Mucosa of rectum (tissue), 2 donors: ENCODE measurements at regions not wholly inside any gene's neighbourhood (a gene's known extent, or its start where the extent isn't known, plus 50 kb on each side); places are given as distances from the start of the nearest gene placed in this dataset.
"Not testable (repeated sequence)": the region's sequence is repeated elsewhere in the genome, so short reads cannot be mapped to it uniquely, and the experiment has no call there.

ENCODE experiments used
- H3K27ac ChIP-seq, 2 donors: one replicate each; pipeline ENCODE4 v1.7.0; 2013; ENCODE audit warnings: inconsistent platforms in 2 of 2, low read depth in 2 of 2, low read length in 2 of 2
- H3K27me3 ChIP-seq, 2 donors: one replicate each; pipeline ENCODE4 v1.7.0; 2013; ENCODE audit warnings: low read length in 2 of 2; ENCODE audit not compliant: control insufficient read depth in 2 of 2, insufficient read depth in 2 of 2
- H3K36me3 ChIP-seq, 2 donors: one replicate each; pipeline ENCODE4 v1.7.0; 2013; ENCODE audit warnings: low read length in 2 of 2; ENCODE audit not compliant: control insufficient read depth in 2 of 2, insufficient read depth in 2 of 2
- H3K4me1 ChIP-seq, 2 donors: one replicate each; pipeline ENCODE4 v1.7.0; 2013; ENCODE audit warnings: low read length in 2 of 2, mild to moderate bottlenecking in 1 of 2; ENCODE audit not compliant: control insufficient read depth in 2 of 2, insufficient read depth in 2 of 2
- H3K4me3 ChIP-seq, 2 donors: one replicate each; pipeline ENCODE4 v1.7.0; 2013; ENCODE audit warnings: low read length in 2 of 2
- H3K9ac ChIP-seq, 2 donors: one replicate each; pipeline ENCODE4 v1.7.0; 2013; ENCODE audit warnings: low read length in 2 of 2, low read depth in 1 of 2, mild to moderate bottlenecking in 1 of 2
- H3K9me3 ChIP-seq, 2 donors: one replicate each; pipeline ENCODE4 v1.7.0; 2013; ENCODE audit warnings: low read length in 2 of 2; ENCODE audit not compliant: control insufficient read depth in 2 of 2
- donor health status: healthy.
- donor health status: Normal muscosa, but diverticular disease.

GRCh38 chr7:124187962-124188361, 155.1 kb upstream of the TMEM229A start:
- Histone ChIP-seq H3K9ac (no peak overlapping the region), H3K4me3 (no peak overlapping the region), H3K27ac (no peak overlapping the region), H3K4me1 (no peaks in the 10 kb centered on the region), H3K27me3 (no peaks in the 10 kb centered on the region), H3K36me3 (no peaks in the 10 kb centered on the region), H3K9me3 (no peaks in the 10 kb centered on the region)

DNA sequence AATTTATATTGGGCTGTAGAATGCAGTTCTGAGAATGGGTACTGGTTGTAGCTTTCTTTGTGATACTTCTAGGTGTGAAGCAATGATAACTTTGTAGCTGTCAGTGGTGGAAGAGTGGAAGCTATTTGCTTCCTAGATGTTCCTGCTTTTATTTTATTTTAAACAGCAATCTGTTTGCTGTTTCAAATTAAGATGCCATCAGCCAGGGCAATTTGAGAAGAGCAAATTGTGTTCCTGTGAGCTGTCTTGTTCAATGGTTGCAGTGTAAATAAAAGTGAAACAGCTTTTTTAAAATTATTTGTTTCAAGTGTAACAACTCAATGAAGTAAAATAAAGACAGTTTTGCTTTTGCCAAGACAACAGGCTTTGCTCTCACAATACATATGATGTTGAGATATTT, 150.8 kb upstream of the TMEM229A start:
- no peaks in the 10 kb centered on the region for H3K9me3 ChIP-seq
- H3K9ac ChIP-seq, result no peak overlapping the region
- H3K36me3 ChIP-seq, result no peaks in the 10 kb centered on the region
- H3K4me3 ChIP-seq, result no peak overlapping the region
- no peaks in the 10 kb centered on the region for H3K27me3 ChIP-seq
- H3K4me1 ChIP-seq, result no peaks in the 10 kb centered on the region
- no peak overlapping the region for H3K27ac ChIP-seq

DNA sequence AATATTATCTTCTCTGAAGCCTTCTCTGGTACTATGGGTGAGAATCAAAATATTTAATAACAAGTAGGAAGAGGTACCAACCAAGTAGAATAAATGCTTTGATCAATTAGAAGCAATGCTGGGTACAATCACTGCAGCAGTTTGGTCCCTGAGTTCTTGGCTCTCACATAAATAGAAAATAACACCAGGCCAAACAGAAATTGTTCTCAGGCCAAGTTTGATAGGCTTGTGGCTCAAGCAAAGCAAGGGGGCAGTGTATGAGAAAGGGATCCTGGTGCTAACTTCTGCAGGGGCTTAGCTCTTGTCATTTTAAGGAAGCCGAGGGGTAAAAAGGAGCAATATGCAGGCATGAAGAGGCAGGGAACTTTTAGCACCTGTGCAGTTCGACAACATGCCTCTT, 146.8 kb upstream of the TMEM229A start:
- Histone ChIP-seq H3K4me3 (no peak overlapping the region), H3K9me3 (no peaks in the 10 kb centered on the region), H3K9ac (no peak overlapping the region), H3K27me3 (no peaks in the 10 kb centered on the region), H3K4me1 (no peaks in the 10 kb centered on the region), H3K36me3 (no peaks in the 10 kb centered on the region), H3K27ac (no peak overlapping the region)

- Histone ChIP-seq H3K36me3 (no peaks in the 10 kb centered on the region), H3K4me3 (no peak overlapping the region), H3K27ac (no peak overlapping the region), H3K27me3 (no peaks in the 10 kb centered on the region), H3K4me1 (no peaks in the 10 kb centered on the region), H3K9me3 (no peaks in the 10 kb centered on the region), H3K9ac (no peak overlapping the region)
Measured at GRCh38 chr7:124177891-124178290, 145.0 kb upstream of the TMEM229A start.

DNA sequence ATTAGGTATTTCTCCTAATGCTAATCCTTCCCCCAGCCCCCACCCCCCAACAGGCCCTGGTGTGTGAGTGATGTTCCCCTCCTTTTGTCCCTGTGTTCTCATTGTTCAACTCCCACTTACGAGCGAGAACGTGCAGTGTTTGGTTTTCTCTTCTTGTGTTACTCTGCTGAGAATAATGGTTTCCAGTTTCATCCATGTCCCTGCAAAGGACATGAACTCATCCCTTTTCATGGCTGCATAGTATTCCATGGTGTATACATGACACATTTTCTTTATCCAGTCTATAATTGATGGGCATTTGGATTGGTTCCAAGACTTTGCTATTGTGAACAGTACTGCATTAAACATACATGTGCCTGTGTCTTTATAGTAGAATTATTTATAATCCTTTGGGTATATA, 138.9 kb upstream of the TMEM229A start:
- H3K9ac ChIP-seq, H3K27me3 ChIP-seq, H3K27ac ChIP-seq, H3K36me3 ChIP-seq, H3K4me3 ChIP-seq, H3K4me1 ChIP-seq, H3K9me3 ChIP-seq: not testable (repeated sequence)

DNA sequence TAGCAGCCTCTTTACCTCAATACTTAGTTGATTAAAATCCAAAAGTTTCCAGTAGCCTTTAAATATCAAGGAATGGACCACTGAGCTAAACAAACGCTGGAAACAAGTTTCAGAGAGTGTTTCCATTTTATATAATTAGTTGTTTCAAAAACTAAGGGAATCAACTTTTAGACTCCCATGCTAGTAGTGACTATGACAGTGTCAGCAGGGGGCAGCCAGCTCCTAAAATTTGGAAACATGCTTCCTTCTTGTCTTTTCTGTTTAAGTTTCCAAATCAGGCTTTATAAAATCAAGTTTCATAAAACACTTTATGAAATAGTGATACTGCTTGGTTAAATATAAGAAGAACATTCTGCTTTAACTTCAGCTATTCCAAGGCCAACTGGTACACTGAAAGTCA, 138.2 kb upstream of the TMEM229A start:
- H3K4me3 ChIP-seq, result no peak overlapping the region
- no peak overlapping the region for H3K27ac ChIP-seq
- H3K9ac ChIP-seq, result no peak overlapping the region
- no peaks in the 10 kb centered on the region for H3K4me1 ChIP-seq
- no peaks in the 10 kb centered on the region for H3K9me3 ChIP-seq
- H3K36me3 ChIP-seq, result no peaks in the 10 kb centered on the region
- no peaks in the 10 kb centered on the region for H3K27me3 ChIP-seq

GRCh38 chr7:124168616-124169015, 135.7 kb upstream of the TMEM229A start:
- H3K27me3 ChIP-seq, result no peaks in the 10 kb centered on the region
- H3K27ac ChIP-seq, result no peak overlapping the region
- no peak overlapping the region for H3K9ac ChIP-seq
- H3K4me1 ChIP-seq, result no peaks in the 10 kb centered on the region
- H3K9me3 ChIP-seq, result no peaks in the 10 kb centered on the region
- no peaks in the 10 kb centered on the region for H3K36me3 ChIP-seq
- H3K4me3 ChIP-seq, result no peak overlapping the region

DNA sequence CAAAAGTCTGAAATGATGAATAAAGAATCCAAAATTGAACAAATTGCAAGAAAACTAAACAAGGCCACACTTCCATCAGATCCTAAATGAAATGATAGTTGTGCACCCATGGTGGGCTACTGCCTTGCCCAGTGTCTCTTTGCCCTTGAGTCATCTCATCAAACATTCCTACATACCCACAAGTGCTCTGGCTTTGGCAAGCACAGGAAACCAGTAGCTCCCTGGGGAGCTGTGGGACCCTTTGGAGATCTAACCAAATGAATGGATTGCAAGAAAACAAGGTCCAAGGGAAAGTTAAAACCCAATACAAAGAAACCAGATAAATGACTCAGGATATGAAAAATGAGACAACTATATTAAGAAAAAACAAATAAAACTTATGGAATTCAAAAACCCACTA, 129.8 kb upstream of the TMEM229A start:
- H3K27me3 ChIP-seq, result no peaks in the 10 kb centered on the region
- no peak overlapping the region for H3K27ac ChIP-seq
- H3K9ac ChIP-seq, result no peak overlapping the region
- no peaks in the 10 kb centered on the region for H3K36me3 ChIP-seq
- H3K4me3 ChIP-seq, result no peak overlapping the region
- no peaks in the 10 kb centered on the region for H3K9me3 ChIP-seq
- H3K4me1 ChIP-seq, result no peaks in the 10 kb centered on the region

DNA sequence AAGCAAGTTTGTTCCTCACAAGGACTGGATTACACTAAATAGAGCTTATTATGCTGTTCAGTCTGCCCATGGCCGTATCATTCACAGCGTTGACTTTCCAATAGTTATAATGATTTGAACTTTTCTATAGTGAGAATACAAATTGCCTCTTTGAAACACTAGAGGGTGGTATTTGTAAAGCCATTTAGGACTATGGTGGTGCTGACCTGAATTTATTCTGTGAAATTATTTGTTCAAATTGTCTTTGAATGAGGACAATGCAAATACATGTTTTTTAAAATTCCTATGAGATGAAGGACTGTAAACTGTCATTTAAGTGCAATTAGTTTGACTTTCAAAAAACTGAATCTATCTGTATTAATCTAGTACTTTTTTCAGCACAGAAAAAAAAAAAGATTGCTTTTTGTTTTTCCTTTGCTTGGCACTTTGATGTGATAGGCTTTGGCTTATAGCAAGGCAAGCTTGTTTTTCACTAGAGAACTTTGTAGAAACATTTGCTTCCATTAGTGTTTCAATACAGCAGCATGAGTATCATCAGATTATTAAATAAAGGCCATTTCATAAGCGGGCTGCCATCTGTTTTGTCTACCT, 122.7 kb upstream of the TMEM229A start:
- no peak overlapping the region for H3K27ac ChIP-seq
- H3K9me3 ChIP-seq, result no peaks in the 10 kb centered on the region
- no peak overlapping the region for H3K9ac ChIP-seq
- no peaks in the 10 kb centered on the region for H3K4me1 ChIP-seq
- H3K4me3 ChIP-seq, result no peak overlapping the region
- H3K27me3 ChIP-seq, result no peaks in the 10 kb centered on the region
- H3K36me3 ChIP-seq, result no peaks in the 10 kb centered on the region

- Histone ChIP-seq H3K4me3 (no peak overlapping the region), H3K9ac (no peak overlapping the region), H3K4me1 (no peaks in the 10 kb centered on the region), H3K36me3 (no peaks in the 10 kb centered on the region), H3K27me3 (no peaks in the 10 kb centered on the region), H3K27ac (no peak overlapping the region), H3K9me3 (no peaks in the 10 kb centered on the region)
Measured at GRCh38 chr7:124152859-124153692, 120.2 kb upstream of the TMEM229A start.
